ENCODE measurements at regions not wholly inside any gene's neighbourhood (a gene's known extent, or its start where the extent isn't known, plus 50 kb on each side); places are given as distances from the start of the nearest gene placed in this dataset.

GRCh38 chr1:30515755-30516484, 207.5 kb downstream of the MATN1 start:
- Mint-ChIP-seq H3K36me3 (ENCODE audit: low read depth) (no peaks in the 10 kb centered on the region), H3K27ac (no peak overlapping the region), H3K27me3 (ENCODE audit: insufficient read depth) (peaks cover 5% of the 10 kb centered on the region), H3K9me3 (no peaks in the 10 kb centered on the region), H3K4me3 (no peak overlapping the region), H3K4me1 (ENCODE audit: low read depth) (peaks cover 21% of the 10 kb centered on the region)
- no peak for DNase-seq
- no peak for TF ChIP-seq CTCF (IDR thresholded peaks at IDR 0.05)

- TF ChIP-seq CTCF (IDR thresholded peaks at IDR 0.05), result no peak
- Mint-ChIP-seq H3K4me3 (no peak overlapping the region), H3K36me3 (ENCODE audit: low read depth) (no peaks in the 10 kb centered on the region), H3K4me1 (ENCODE audit: low read depth) (peaks cover 22% of the 10 kb centered on the region), H3K9me3 (no peaks in the 10 kb centered on the region), H3K27me3 (ENCODE audit: insufficient read depth) (peaks cover 5% of the 10 kb centered on the region), H3K27ac (no peak overlapping the region)
- DNase-seq, result no peak
Observed at GRCh38 chr1:30514945-30515344, 208.4 kb downstream of the MATN1 start.

- Mint-ChIP-seq H3K27ac (no peak overlapping the region), H3K4me3 (no peak overlapping the region), H3K4me1 (ENCODE audit: low read depth) (peaks cover 22% of the 10 kb centered on the region), H3K9me3 (no peaks in the 10 kb centered on the region), H3K27me3 (ENCODE audit: insufficient read depth) (peaks cover 5% of the 10 kb centered on the region), H3K36me3 (ENCODE audit: low read depth) (no peaks in the 10 kb centered on the region)
- no peak for DNase-seq
- TF ChIP-seq CTCF (IDR thresholded peaks at IDR 0.05), result no peak
Observed at GRCh38 chr1:30514137-30514654, 209.2 kb downstream of the MATN1 start.

GRCh38 chr1:30513396-30514136, 209.8 kb downstream of the MATN1 start:
- H3K27me3 Mint-ChIP-seq (ENCODE audit: insufficient read depth), result peaks cover 9% of the 10 kb centered on the region

GRCh38 chr1:30512914-30513265, 210.5 kb downstream of the MATN1 start:
- Mint-ChIP-seq H3K27me3 (ENCODE audit: insufficient read depth) (peaks cover 11% of the 10 kb centered on the region), H3K4me1 (ENCODE audit: low read depth) (peaks cover 22% of the 10 kb centered on the region), H3K27ac (peak overlapping the region; percentile 77), H3K4me3 (no peak overlapping the region), H3K9me3 (no peaks in the 10 kb centered on the region), H3K36me3 (ENCODE audit: low read depth) (no peaks in the 10 kb centered on the region)
- DNase-seq, result no peak
- no peak for TF ChIP-seq CTCF (IDR thresholded peaks at IDR 0.05)

More at GRCh38 chr1:30513396-30514136, 209.8 kb downstream of the MATN1 start:
- H3K9me3 Mint-ChIP-seq, result no peaks in the 10 kb centered on the region
- H3K27ac Mint-ChIP-seq, result no peak overlapping the region
- no peaks in the 10 kb centered on the region for H3K36me3 Mint-ChIP-seq (ENCODE audit: low read depth)
- H3K4me1 Mint-ChIP-seq (ENCODE audit: low read depth), result peaks cover 22% of the 10 kb centered on the region
- DNase-seq, result no peak
- TF ChIP-seq CTCF (IDR thresholded peaks at IDR 0.05), result no peak
- H3K4me3 Mint-ChIP-seq, result no peak overlapping the region

Data from HFFc6 (cell line).